Suprapubic skin (tissue), 4 donors: ENCODE measurements at regions not wholly inside any gene's neighbourhood (a gene's known extent, or its start where the extent isn't known, plus 50 kb on each side); places are given as distances from the start of the nearest gene placed in this dataset.

Source experiments
- DNase-seq, 2 donors: peaks; one replicate each; pipeline ENCODE4 v3.0.0-alpha.2; 2019; ENCODE audit warnings: low spot score in 2 of 2
- H3K27ac ChIP-seq: fragments of 200-600 bp; sonication (generic); one replicate; pipeline ENCODE4 v1.5.1; 2019
- H3K27me3 ChIP-seq: fragments of 200-600 bp; sonication (generic); one replicate; pipeline ENCODE4 v1.5.1; 2019
- H3K36me3 ChIP-seq: fragments of 200-600 bp; sonication (generic); one replicate; pipeline ENCODE4 v1.5.1; 2019
- H3K4me1 ChIP-seq: fragments of 200-600 bp; sonication (generic); one replicate; pipeline ENCODE4 v1.5.1; 2019
- H3K4me3 ChIP-seq: fragments of 200-600 bp; sonication (generic); one replicate; pipeline ENCODE4 v1.5.1; 2019; ENCODE audit warnings: mild to moderate bottlenecking
- H3K9me3 ChIP-seq: fragments of 200-600 bp; sonication (generic); one replicate; pipeline ENCODE4 v1.5.1; 2019
- CTCF ChIP-seq, 2 donors: fragments of 200-600 bp in 1 of 2; fragments of 450-650 bp in 1 of 2; sonication (generic) in 1 of 2; IDR thresholded peaks; one replicate each; pipeline ENCODE4 v1.5.1; 2016 to 2019; ENCODE audit warnings: antibody characterized with exemption in 2 of 2, mild to moderate bottlenecking in 1 of 2, moderate library complexity in 1 of 2
- EP300 ChIP-seq: sonication (generic); formaldehyde crosslinking; IDR thresholded peaks from one replicate; pipeline ENCODE4 v1.6.1; 2017; ENCODE audit warnings: antibody characterized with exemption
- POLR2A ChIP-seq, 2 donors: fragments of 450-650 bp; IDR thresholded peaks; one replicate each; pipeline ENCODE4 v1.6.1; 2017; ENCODE audit warnings: antibody characterized with exemption in 2 of 2, mild to moderate bottlenecking in 2 of 2, moderate library complexity in 2 of 2
- POLR2AphosphoS5 ChIP-seq, 3 donors: sonication (generic); formaldehyde crosslinking; IDR thresholded peaks; one replicate each; pipeline ENCODE4 v1.6.1; 2017; ENCODE audit warnings: antibody characterized with exemption in 3 of 3
- WGBS: methylation state at CpG from one replicate; pipeline ENCODE4 v1.1.5; 2018; 5-methylcytosine and 5-hydroxymethylcytosine counted together

- WGBS = 74% methylated on average over 1 of the region's 1 CpG
- no peaks in the 10 kb centered on the region for H3K9me3 ChIP-seq
- no peak overlapping the region for H3K4me3 ChIP-seq
- no peak overlapping the region for H3K27ac ChIP-seq
- TF ChIP-seq POLR2A (IDR thresholded peaks at IDR 0.05) = no peak
- no peak for TF ChIP-seq CTCF (IDR thresholded peaks at IDR 0.05)
- TF ChIP-seq EP300 = no peak
- no peak for TF ChIP-seq POLR2AphosphoS5 (IDR thresholded peaks at IDR 0.05)
- H3K27me3 ChIP-seq = no peaks in the 10 kb centered on the region
- no peaks in the 10 kb centered on the region for H3K36me3 ChIP-seq
- H3K4me1 ChIP-seq = no peaks in the 10 kb centered on the region
- no peak for DNase-seq
Measured at GRCh38 chr5:111950660-111951059, 193.7 kb upstream of the NREP start.

DNA sequence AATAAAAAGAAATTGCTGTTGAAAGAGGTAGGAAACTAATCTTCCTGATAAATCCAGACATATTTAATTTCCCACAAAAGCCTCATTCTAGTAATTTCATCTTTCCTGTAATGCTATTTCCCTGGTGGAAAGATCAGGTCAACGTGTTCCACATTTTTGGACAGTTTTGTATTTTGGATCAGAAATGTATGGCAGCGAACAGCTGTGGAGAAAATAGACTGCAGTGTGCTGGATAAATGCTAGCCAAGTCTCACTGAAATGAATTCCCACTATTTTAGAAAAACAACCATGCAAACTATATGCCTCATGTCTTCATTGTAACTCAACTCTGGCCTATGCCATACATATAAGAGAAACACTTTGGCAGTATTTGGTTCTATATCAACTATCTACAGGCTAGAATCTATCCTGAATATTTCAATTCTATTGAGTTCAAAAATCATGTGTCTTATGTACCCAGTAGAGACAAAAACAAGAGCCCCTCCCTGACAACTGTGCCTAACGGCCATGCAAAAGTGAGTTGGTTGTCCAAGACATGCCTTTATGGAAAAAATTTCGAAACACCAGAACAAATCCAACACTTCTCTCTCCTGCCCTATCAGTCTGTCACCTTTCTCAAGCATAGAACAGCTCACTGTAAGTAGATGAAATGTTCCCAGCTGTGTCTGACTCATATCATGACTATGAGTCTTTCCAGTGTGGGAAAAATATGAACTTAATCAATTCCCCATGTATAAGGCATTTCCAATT, 191.3 kb upstream of the NREP start:
- no peaks in the 10 kb centered on the region for H3K36me3 ChIP-seq
- DNase-seq = no peak
- no peak overlapping the region for H3K4me3 ChIP-seq
- H3K27me3 ChIP-seq = no peaks in the 10 kb centered on the region
- WGBS = 70% methylated on average over 4 of the region's 4 CpGs
- H3K4me1 ChIP-seq = no peaks in the 10 kb centered on the region
- H3K9me3 ChIP-seq = no peaks in the 10 kb centered on the region
- no peak for TF ChIP-seq EP300
- peak in 1 of 3 donors; percentile 46 for TF ChIP-seq POLR2AphosphoS5 (IDR thresholded peaks at IDR 0.05)
- no peak for TF ChIP-seq POLR2A (IDR thresholded peaks at IDR 0.05)
- no peak for TF ChIP-seq CTCF (IDR thresholded peaks at IDR 0.05)
- peak overlapping the region; percentile 52 for H3K27ac ChIP-seq

DNA sequence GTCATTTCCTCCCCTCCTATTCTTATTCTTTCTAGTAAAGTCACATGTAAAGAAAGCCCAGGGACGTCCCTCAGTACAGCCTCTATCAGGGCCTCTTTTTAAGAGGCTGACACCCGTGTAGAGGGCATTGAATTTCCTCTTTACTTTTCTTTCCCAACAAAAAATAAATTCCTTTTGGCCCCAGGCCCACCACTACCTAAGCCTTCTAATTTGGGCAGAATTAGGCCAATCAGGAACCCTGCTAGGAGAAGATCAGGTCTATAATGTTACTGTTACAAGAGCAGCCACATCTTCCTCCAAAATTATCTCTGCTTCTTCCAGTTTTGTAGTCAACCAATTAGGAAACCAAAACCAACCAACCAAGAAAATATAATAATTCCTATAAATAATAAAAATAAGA, 189.6 kb upstream of the NREP start:
- Histone ChIP-seq H3K27me3 (no peaks in the 10 kb centered on the region), H3K36me3 (no peaks in the 10 kb centered on the region), H3K9me3 (no peaks in the 10 kb centered on the region), H3K27ac (no peak overlapping the region), H3K4me1 (no peaks in the 10 kb centered on the region), H3K4me3 (no peak overlapping the region)
- WGBS = 78% methylated on average over 2 of the region's 2 CpGs
- TF ChIP-seq POLR2A (IDR thresholded peaks at IDR 0.05) (no peak), POLR2AphosphoS5 (IDR thresholded peaks at IDR 0.05) (no peak), EP300 (no peak), CTCF (IDR thresholded peaks at IDR 0.05) (no peak)
- no peak for DNase-seq

- no peak for DNase-seq
- Histone ChIP-seq H3K9me3 (no peaks in the 10 kb centered on the region), H3K4me1 (no peaks in the 10 kb centered on the region), H3K36me3 (no peaks in the 10 kb centered on the region), H3K27me3 (no peaks in the 10 kb centered on the region), H3K27ac (no peak overlapping the region), H3K4me3 (no peak overlapping the region)
- no peak for TF ChIP-seq CTCF (IDR thresholded peaks at IDR 0.05)
- TF ChIP-seq POLR2A (IDR thresholded peaks at IDR 0.05) = no peak
- no peak for TF ChIP-seq POLR2AphosphoS5 (IDR thresholded peaks at IDR 0.05)
- no peak for TF ChIP-seq EP300
- 62% methylated on average over 1 of the region's 1 CpG for WGBS
Measured at GRCh38 chr5:111945535-111945934, 188.5 kb upstream of the NREP start.

DNA sequence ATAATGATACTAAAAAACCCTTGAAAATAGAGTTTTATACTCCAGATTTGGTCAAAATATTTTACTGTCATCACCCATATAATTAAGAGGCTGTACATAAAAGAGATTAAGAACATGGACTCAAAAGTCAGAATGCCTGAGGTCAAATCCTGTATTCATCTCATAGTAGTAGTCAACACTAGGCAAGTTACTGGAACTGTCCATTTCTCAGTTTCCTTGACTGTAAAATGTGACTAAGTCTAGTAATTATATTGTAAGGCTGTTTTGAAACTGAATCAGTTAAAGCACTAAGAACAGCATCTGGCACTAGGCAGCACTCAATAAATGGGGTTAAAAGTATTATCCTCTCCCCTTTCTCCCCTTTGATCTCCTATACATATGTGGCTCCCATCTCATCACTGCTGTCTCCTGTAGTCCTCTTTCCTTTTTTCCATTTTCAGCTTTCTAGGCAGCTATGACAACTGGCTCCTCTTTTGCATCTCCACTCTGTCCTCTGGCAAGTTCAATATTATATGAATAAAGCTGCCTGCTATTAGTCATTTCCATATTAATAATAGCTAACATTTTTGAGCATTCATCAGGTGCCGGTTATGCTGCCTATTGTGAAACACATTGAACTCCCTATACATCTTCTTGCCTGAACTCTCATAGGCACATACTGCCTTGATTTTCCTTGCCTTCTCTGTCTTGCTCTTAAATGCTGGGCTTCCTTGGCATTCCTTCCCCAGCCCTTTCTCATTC, 185.8 kb upstream of the NREP start:
- Histone ChIP-seq H3K27ac (no peak overlapping the region), H3K4me3 (no peak overlapping the region), H3K9me3 (no peaks in the 10 kb centered on the region), H3K36me3 (no peaks in the 10 kb centered on the region), H3K27me3 (no peaks in the 10 kb centered on the region), H3K4me1 (no peaks in the 10 kb centered on the region)
- 64% methylated on average over 1 of the region's 1 CpG for WGBS
- TF ChIP-seq EP300 (no peak), POLR2AphosphoS5 (IDR thresholded peaks at IDR 0.05) (no peak), POLR2A (IDR thresholded peaks at IDR 0.05) (no peak), CTCF (IDR thresholded peaks at IDR 0.05) (no peak)
- no peak for DNase-seq
